Stimulated activated naive CD8-positive, alpha-beta T cell treated with anti-CD3 and anti-CD28 coated beads, Interleukin-15, amount 100 ng/mL, for 72 hours (primary cell): ENCODE measurements at regions not wholly inside any gene's neighbourhood (a gene's known extent, or its start where the extent isn't known, plus 50 kb on each side); places are given as distances from the start of the nearest gene placed in this dataset.

ENCODE experiments used
- ATAC-seq: fragments of 150-1000 bp; cut with Tn5 transposase; 2 replicates; pipeline ENCODE4 v1.10.0; 2021; ENCODE audit warnings: mild to moderate bottlenecking, moderate library complexity
- DNase-seq, 2 donors: peaks; one replicate each; pipeline ENCODE4 v3.0.0; 2021 to 2022
- H3K27ac Mint-ChIP-seq, 2 donors: one replicate each; pipeline ENCODE4 v1.8.0; 2022; ENCODE audit warnings: mild to moderate bottlenecking in 2 of 2, mixed read lengths in 2 of 2, moderate library complexity in 2 of 2
- H3K27me3 Mint-ChIP-seq: one replicate; pipeline ENCODE4 v1.8.0; 2022; ENCODE audit warnings: mixed read lengths
- H3K4me1 Mint-ChIP-seq: one replicate; pipeline ENCODE4 v1.8.0; 2022; ENCODE audit warnings: mild to moderate bottlenecking, mixed read lengths
- H3K4me3 Mint-ChIP-seq, 2 donors: one replicate each; pipeline ENCODE4 v1.8.0; 2022; ENCODE audit warnings: mild to moderate bottlenecking in 2 of 2, mixed read lengths in 2 of 2, moderate library complexity in 1 of 2
- H3K9me3 Mint-ChIP-seq, 2 donors: one replicate each; pipeline ENCODE4 v1.8.0; 2022; ENCODE audit warnings: mixed read lengths in 2 of 2

GRCh38 chr14:54133896-54134295 is 177.3 kb upstream of the BMP4 start:
- H3K4me1 Mint-ChIP-seq: no peaks in the 10 kb centered on the region
- ATAC-seq (no peak), DNase-seq (no peak)
- no peaks in the 10 kb centered on the region for H3K9me3 Mint-ChIP-seq
- no peak overlapping the region for H3K27ac Mint-ChIP-seq
- no peak overlapping the region for H3K4me3 Mint-ChIP-seq
- no peaks in the 10 kb centered on the region for H3K27me3 Mint-ChIP-seq

DNA sequence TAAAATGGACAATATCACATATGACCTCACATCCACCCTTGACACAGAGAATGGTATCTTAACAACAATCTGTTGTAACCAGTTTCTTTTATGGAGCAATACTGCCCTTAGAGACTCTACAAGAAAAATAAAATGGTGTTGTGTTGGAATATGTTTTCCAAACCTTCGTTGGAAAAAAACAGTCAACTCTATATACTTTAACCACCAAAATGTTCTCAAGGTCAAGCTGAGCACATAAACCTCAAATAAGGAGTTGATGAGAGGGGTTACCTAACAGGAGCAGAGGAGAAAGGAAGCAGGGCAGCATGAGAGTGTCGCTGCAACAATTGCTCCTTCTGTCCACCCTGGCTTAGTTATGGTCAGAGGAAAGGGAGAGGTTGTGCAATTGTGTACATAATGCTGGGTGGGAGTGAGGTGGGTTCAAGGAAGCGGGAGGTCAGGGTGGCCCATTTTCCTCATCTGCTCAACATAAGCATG is 179.2 kb upstream of the BMP4 start:
- ATAC-seq: no peak
- Mint-ChIP-seq H3K9me3 (no peaks in the 10 kb centered on the region), H3K4me3 (no peak overlapping the region), H3K27ac (peak overlapping the region in 1 of 2 donors; percentile 8), H3K4me1 (no peaks in the 10 kb centered on the region), H3K27me3 (no peaks in the 10 kb centered on the region)
- no peak for DNase-seq

DNA sequence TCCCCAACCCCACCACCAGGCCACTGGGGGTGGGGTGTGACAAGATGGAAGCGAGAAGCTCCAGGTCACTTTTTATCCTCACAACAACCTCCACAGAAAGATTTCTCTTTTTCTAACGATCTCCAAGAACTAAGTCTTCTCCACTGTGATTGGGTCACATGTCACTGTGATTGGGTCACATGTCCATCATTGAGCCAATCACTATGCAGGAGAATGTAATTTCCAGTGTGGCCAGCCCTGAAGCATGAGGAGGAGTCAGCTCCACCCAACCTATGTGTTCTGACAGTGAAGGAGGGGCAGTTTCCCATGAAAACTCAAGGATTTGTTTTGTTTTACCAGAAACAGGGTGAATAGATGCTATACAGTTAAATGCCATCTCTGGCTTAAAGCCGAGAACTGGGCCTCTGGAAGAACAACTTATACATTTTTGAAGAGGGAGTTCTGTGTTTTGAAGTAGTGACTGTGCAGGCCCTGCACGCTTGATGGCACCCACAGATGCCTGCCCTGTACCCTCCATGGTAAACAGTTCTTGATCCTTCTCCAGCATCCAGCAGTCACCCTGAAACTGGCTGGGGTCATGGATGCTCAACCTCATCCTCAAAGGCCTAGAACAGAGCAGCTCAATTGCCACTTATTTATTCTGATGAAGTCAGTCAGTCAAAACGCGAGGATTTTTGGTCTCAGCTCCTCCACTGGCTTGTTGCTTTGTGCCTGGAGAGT is 180.4 kb upstream of the BMP4 start:
- Mint-ChIP-seq H3K9me3 (no peaks in the 10 kb centered on the region), H3K4me3 (no peak overlapping the region), H3K27ac (no peak overlapping the region), H3K4me1 (no peaks in the 10 kb centered on the region), H3K27me3 (no peaks in the 10 kb centered on the region)
- ATAC-seq: no peak
- DNase-seq: no peak

GRCh38 chr14:54137614-54137961 is 181.0 kb upstream of the BMP4 start:
- Mint-ChIP-seq H3K4me1 (no peaks in the 10 kb centered on the region), H3K4me3 (no peak overlapping the region), H3K27me3 (no peaks in the 10 kb centered on the region), H3K27ac (no peak overlapping the region), H3K9me3 (no peaks in the 10 kb centered on the region)
- DNase-seq (no peak), ATAC-seq (no peak)

- ATAC-seq (no peak), DNase-seq (no peak)
- no peaks in the 10 kb centered on the region for H3K9me3 Mint-ChIP-seq
- no peaks in the 10 kb centered on the region for H3K27me3 Mint-ChIP-seq
- no peak overlapping the region for H3K4me3 Mint-ChIP-seq
- no peaks in the 10 kb centered on the region for H3K4me1 Mint-ChIP-seq
- no peak overlapping the region for H3K27ac Mint-ChIP-seq
Measured at GRCh38 chr14:54138024-54138353, 181.4 kb upstream of the BMP4 start.

GRCh38 chr14:54138354-54139038 is 181.9 kb upstream of the BMP4 start:
- Mint-ChIP-seq H3K9me3 (no peaks in the 10 kb centered on the region), H3K27ac (no peak overlapping the region), H3K4me1 (no peaks in the 10 kb centered on the region), H3K27me3 (no peaks in the 10 kb centered on the region), H3K4me3 (no peak overlapping the region)
- DNase-seq (no peak), ATAC-seq (no peak)

DNA sequence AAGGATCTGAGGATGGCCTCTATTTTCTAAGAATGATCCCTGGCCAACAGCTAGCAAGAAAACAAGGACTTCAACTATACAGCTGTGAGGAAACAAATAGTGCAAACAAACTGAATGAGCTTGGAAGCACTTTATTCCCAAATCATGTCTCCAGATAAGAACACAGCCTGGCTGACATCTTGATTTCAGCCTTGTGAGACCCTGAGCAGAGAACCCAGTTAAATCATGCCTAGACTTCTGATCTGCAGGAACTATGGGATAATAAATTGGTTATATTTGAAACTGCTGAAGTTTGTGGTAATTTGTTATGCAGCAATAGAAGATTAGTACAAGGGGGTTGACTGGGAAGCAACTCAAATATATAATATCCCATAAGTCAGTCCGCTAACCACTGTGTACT is 183.9 kb upstream of the BMP4 start:
- no peak overlapping the region for H3K4me3 Mint-ChIP-seq
- H3K27me3 Mint-ChIP-seq: no peaks in the 10 kb centered on the region
- ATAC-seq: no peak

GRCh38 chr14:54146601-54147000 is 190.0 kb upstream of the BMP4 start:
- ATAC-seq: no peak
- Mint-ChIP-seq H3K9me3 (peaks cover 13 to 33% of the 10 kb centered on the region in 2 donors), H3K4me1 (no peaks in the 10 kb centered on the region), H3K27ac (no peak overlapping the region), H3K4me3 (no peak overlapping the region), H3K27me3 (no peaks in the 10 kb centered on the region)
- no peak for DNase-seq

More for the DNA sequence above, 183.9 kb upstream of the BMP4 start:
- Mint-ChIP-seq H3K4me1 (no peaks in the 10 kb centered on the region), H3K27ac (no peak overlapping the region), H3K9me3 (no peaks in the 10 kb centered on the region)
- no peak for DNase-seq

GRCh38 chr14:54147282-54147681 is 190.7 kb upstream of the BMP4 start:
- Mint-ChIP-seq H3K4me3 (no peak overlapping the region), H3K27ac (no peak overlapping the region), H3K4me1 (no peaks in the 10 kb centered on the region), H3K9me3 (peaks cover 13 to 33% of the 10 kb centered on the region in 2 donors), H3K27me3 (no peaks in the 10 kb centered on the region)
- no peak for DNase-seq
- ATAC-seq: no peak

GRCh38 chr14:54147758-54148157 is 191.1 kb upstream of the BMP4 start:
- Mint-ChIP-seq H3K27me3 (no peaks in the 10 kb centered on the region), H3K4me3 (no peak overlapping the region), H3K4me1 (no peaks in the 10 kb centered on the region), H3K27ac (no peak overlapping the region), H3K9me3 (peaks cover 13 to 33% of the 10 kb centered on the region in 2 donors)
- no peak for DNase-seq
- no peak for ATAC-seq

DNA sequence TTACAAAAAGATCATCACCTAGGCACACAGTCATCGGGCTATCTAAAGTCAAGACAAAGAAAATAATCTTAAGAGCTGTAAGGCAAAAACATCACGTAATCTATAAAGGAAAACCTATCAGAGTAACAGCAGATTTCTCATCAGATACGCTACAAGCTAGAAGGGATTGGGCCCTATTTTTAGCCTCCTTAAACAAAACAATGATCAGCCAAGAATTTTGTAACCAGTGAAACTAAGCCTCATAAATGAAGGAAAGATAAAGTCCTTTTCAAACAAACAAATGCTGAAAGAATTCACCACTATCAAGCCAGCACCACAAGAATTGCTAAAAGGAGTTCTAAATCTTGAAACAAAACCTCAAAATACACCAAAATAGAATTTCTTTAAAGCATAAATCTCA is 191.6 kb upstream of the BMP4 start:
- peaks cover 13 to 33% of the 10 kb centered on the region in 2 donors for H3K9me3 Mint-ChIP-seq
- no peaks in the 10 kb centered on the region for H3K27me3 Mint-ChIP-seq
- no peak for DNase-seq
- no peak overlapping the region for H3K4me3 Mint-ChIP-seq
- H3K4me1 Mint-ChIP-seq: no peaks in the 10 kb centered on the region
- H3K27ac Mint-ChIP-seq: no peak overlapping the region
- no peak for ATAC-seq

DNA sequence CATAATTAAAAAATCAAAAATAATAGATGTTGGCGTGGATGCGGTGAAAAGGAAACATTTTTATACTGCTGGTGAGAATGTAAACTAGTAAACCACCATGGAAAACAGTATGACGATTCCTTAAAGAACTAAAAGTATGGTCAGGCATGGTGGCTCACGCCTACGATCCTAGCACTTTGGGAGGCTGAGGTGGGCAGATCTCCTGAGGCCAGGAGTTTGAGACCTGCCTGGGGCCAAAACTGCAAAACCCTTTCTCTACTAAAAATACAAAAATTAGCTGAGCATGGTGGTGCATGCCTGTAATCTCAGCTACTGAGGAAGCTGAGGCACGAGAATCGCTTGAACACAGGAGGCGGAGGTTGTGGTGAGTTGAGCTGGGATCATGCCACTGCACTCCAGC is 195.7 kb upstream of the BMP4 start:
- no peak overlapping the region for H3K4me3 Mint-ChIP-seq
- ATAC-seq (no peak), DNase-seq (no peak)
- H3K4me1 Mint-ChIP-seq: no peaks in the 10 kb centered on the region
- H3K27me3 Mint-ChIP-seq: no peaks in the 10 kb centered on the region
- H3K27ac Mint-ChIP-seq: no peak overlapping the region
- H3K9me3 Mint-ChIP-seq: peaks cover 13 to 27% of the 10 kb centered on the region in 2 donors

- ATAC-seq (no peak), DNase-seq (no peak)
- Mint-ChIP-seq H3K4me1 (peaks cover 6% of the 10 kb centered on the region), H3K27me3 (peaks cover 41% of the 10 kb centered on the region), H3K27ac (no peak overlapping the region), H3K4me3 (no peak overlapping the region), H3K9me3 (no peaks in the 10 kb centered on the region)
Measured at GRCh38 chr14:54166049-54166950, 209.7 kb upstream of the BMP4 start.

- no peak for DNase-seq
- Mint-ChIP-seq H3K27me3 (peaks cover 34% of the 10 kb centered on the region), H3K27ac (no peak overlapping the region), H3K9me3 (no peaks in the 10 kb centered on the region), H3K4me3 (no peak overlapping the region), H3K4me1 (peaks cover 6% of the 10 kb centered on the region)
- ATAC-seq: no peak
Measured at GRCh38 chr14:54168489-54168888, 211.9 kb upstream of the BMP4 start.

- Mint-ChIP-seq H3K27ac (no peak overlapping the region), H3K4me3 (no peak overlapping the region), H3K4me1 (peaks cover 6% of the 10 kb centered on the region), H3K9me3 (no peaks in the 10 kb centered on the region), H3K27me3 (peaks cover 36% of the 10 kb centered on the region)
- DNase-seq (peak in 1 of 2 donors; percentile 11), ATAC-seq (peak; percentile 50)
Measured at GRCh38 chr14:54169254-54169924, 212.8 kb upstream of the BMP4 start.
